H9 (cell line): ENCODE measurements at regions not wholly inside any gene's neighbourhood (a gene's known extent, or its start where the extent isn't known, plus 50 kb on each side); places are given as distances from the start of the nearest gene placed in this dataset.

Source experiments
- DNase-seq: peaks from one replicate; pipeline ENCODE4 v3.0.0-alpha.2; 2017
- H2AFZ ChIP-seq: one replicate; pipeline ENCODE4 v1.6.1; 2013; ENCODE audit warnings: mild to moderate bottlenecking, low read length, control low read depth, moderate library complexity
- H2AK5ac ChIP-seq: 2 replicates; pipeline ENCODE4 v1.6.1; 2013; ENCODE audit warnings: low read length, control low read depth, mixed read lengths; ENCODE audit not compliant: insufficient read length
- H2BK120ac ChIP-seq: one replicate; pipeline ENCODE4 v1.6.1; 2013; ENCODE audit warnings: low read depth, mild to moderate bottlenecking, low read length, control low read depth, inconsistent platforms; ENCODE audit not compliant: poor library complexity, severe bottlenecking
- H2BK12ac ChIP-seq: 2 replicates; pipeline ENCODE4 v1.6.1; 2013; ENCODE audit warnings: low read length, control low read depth, mixed read lengths, low read depth; ENCODE audit not compliant: insufficient read length
- H2BK15ac ChIP-seq: 2 replicates; pipeline ENCODE4 v1.6.1; 2013; ENCODE audit warnings: low read depth, low read length, control low read depth
- H2BK20ac ChIP-seq: one replicate; pipeline ENCODE4 v1.6.1; 2013; ENCODE audit warnings: low read depth, mild to moderate bottlenecking, low read length, control low read depth, inconsistent platforms; ENCODE audit not compliant: poor library complexity, severe bottlenecking
- H2BK5ac ChIP-seq: 2 replicates; pipeline ENCODE4 v1.6.1; 2013; ENCODE audit warnings: low read length, control low read depth, mixed read lengths; ENCODE audit not compliant: insufficient read length
- H3K14ac ChIP-seq: 2 replicates; pipeline ENCODE4 v1.6.1; 2013; ENCODE audit warnings: low read length, control low read depth; ENCODE audit not compliant: insufficient read depth
- H3K18ac ChIP-seq: 2 replicates; pipeline ENCODE4 v1.6.1; 2013; ENCODE audit warnings: low read depth, mild to moderate bottlenecking, mixed read lengths, low read length, control low read depth; ENCODE audit not compliant: insufficient read length
- H3K23ac ChIP-seq: 2 replicates; pipeline ENCODE4 v1.6.1; 2013; ENCODE audit warnings: low read length, control low read depth, mixed read lengths, low read depth; ENCODE audit not compliant: insufficient read length
- H3K23me2 ChIP-seq: 2 replicates; pipeline ENCODE4 v1.6.1; 2013; ENCODE audit warnings: low read depth, mild to moderate bottlenecking, mixed read lengths, low read length, control low read depth; ENCODE audit not compliant: insufficient read length, poor library complexity, severe bottlenecking
- H3K27ac ChIP-seq: 2 replicates; pipeline ENCODE4 v1.5.1; 2013; ENCODE audit warnings: low read length, control low read depth, mixed read lengths, low read depth; ENCODE audit not compliant: insufficient read length
- H3K27me3 ChIP-seq: 2 replicates; pipeline ENCODE4 v1.6.1; 2013; ENCODE audit warnings: low read length, control low read depth, inconsistent platforms; ENCODE audit not compliant: insufficient read depth
- H3K4ac ChIP-seq: 2 replicates; pipeline ENCODE4 v1.6.1; 2013; ENCODE audit warnings: low read depth, mild to moderate bottlenecking, control low read depth, inconsistent platforms, low read length, moderate library complexity
- H3K4me1 ChIP-seq: 2 replicates; pipeline ENCODE4 v1.6.1; 2013; ENCODE audit warnings: low read length, control low read depth, inconsistent platforms; ENCODE audit not compliant: insufficient read depth
- H3K4me2 ChIP-seq: 2 replicates; pipeline ENCODE4 v1.6.1; 2013; ENCODE audit warnings: low read length, control low read depth, mixed read lengths; ENCODE audit not compliant: insufficient read length, insufficient read depth
- H3K56ac ChIP-seq: 2 replicates; pipeline ENCODE4 v1.6.1; 2013; ENCODE audit warnings: low read depth, mild to moderate bottlenecking, mixed read lengths, low read length, control low read depth; ENCODE audit not compliant: insufficient read length
- H3K79me1 ChIP-seq: 2 replicates; pipeline ENCODE4 v1.6.1; 2013; ENCODE audit warnings: low read depth, mild to moderate bottlenecking, moderate library complexity, low read length, control low read depth, inconsistent platforms; ENCODE audit not compliant: insufficient read depth, poor library complexity, severe bottlenecking
- H3K79me2 ChIP-seq: 2 replicates; pipeline ENCODE4 v1.6.1; 2013; ENCODE audit warnings: low read length, control low read depth, inconsistent platforms; ENCODE audit not compliant: insufficient read depth
- H3K9ac ChIP-seq: 2 replicates; pipeline ENCODE4 v1.6.1; 2013; ENCODE audit warnings: low read length, control low read depth, mixed read lengths; ENCODE audit not compliant: insufficient read length; ENCODE audit errors: extremely low read depth
- H3K9me3 ChIP-seq: one replicate; pipeline ENCODE4 v1.6.1; 2013; ENCODE audit warnings: low read depth, low read length, inconsistent platforms; ENCODE audit not compliant: control insufficient read depth
- H3T11ph ChIP-seq: one replicate; pipeline ENCODE4 v1.6.1; 2013; ENCODE audit warnings: mild to moderate bottlenecking, low read length, control low read depth, inconsistent platforms
- H4K20me1 ChIP-seq: one replicate; pipeline ENCODE4 v1.6.1; 2013; ENCODE audit not compliant: control insufficient read depth, insufficient read length, insufficient read depth
- H4K5ac ChIP-seq: 2 replicates; pipeline ENCODE4 v1.6.1; 2013; ENCODE audit warnings: low read depth, mild to moderate bottlenecking, mixed read lengths, low read length, control low read depth; ENCODE audit not compliant: insufficient read length
- H4K8ac ChIP-seq: replicated peaks from 2 replicates; pipeline ENCODE4 v1.6.1; 2013; ENCODE audit warnings: low read length, control low read depth, mixed read lengths, low read depth; ENCODE audit not compliant: insufficient read length
- H4K91ac ChIP-seq: 2 replicates; pipeline ENCODE4 v1.6.1; 2013; ENCODE audit warnings: low read depth, mild to moderate bottlenecking, moderate library complexity, mixed read lengths, low read length, control low read depth; ENCODE audit not compliant: insufficient read length
- H3K27ac Mint-ChIP-seq, 3 experiments: 2 replicates in 2 of 3; 3 replicates in 1 of 3; pipeline ENCODE4 v1.8.0; 2020 to 2021; ENCODE audit warnings: mixed read lengths in 3 of 3, mild to moderate bottlenecking in 1 of 3, moderate library complexity in 1 of 3
- H3K27me3 Mint-ChIP-seq: 2 replicates; pipeline ENCODE4 v1.8.0; 2021; ENCODE audit warnings: low read depth, mild to moderate bottlenecking, moderate library complexity, mixed read lengths
- H3K36me3 Mint-ChIP-seq, 3 experiments: 2 replicates in 2 of 3; 3 replicates in 1 of 3; pipeline ENCODE4 v1.8.0; 2020 to 2021; ENCODE audit warnings: low read depth in 3 of 3, mixed read lengths in 3 of 3; ENCODE audit not compliant: insufficient read depth in 1 of 3
- H3K4me1 Mint-ChIP-seq, 2 experiments: 2 replicates each; pipeline ENCODE4 v1.8.0; 2020; ENCODE audit warnings: mixed read lengths in 2 of 2
- H3K4me3 Mint-ChIP-seq, 2 experiments: 2 replicates in 1 of 2; 3 replicates in 1 of 2; pipeline ENCODE4 v1.8.0; 2020 to 2021; ENCODE audit warnings: mild to moderate bottlenecking in 2 of 2, mixed read lengths in 2 of 2, moderate library complexity in 1 of 2
- H3K9me3 Mint-ChIP-seq, 2 experiments: 2 replicates in 1 of 2; 3 replicates in 1 of 2; pipeline ENCODE4 v1.8.0; 2020; ENCODE audit warnings: mild to moderate bottlenecking in 2 of 2, mixed read lengths in 2 of 2, moderate library complexity in 1 of 2
- CTCF ChIP-seq: fragments of 200-600 bp; sonication (generic); conservative IDR thresholded peaks from 3 replicates; pipeline ENCODE4 v1.8.0; 2021; ENCODE audit warnings: antibody characterized with exemption, mild to moderate bottlenecking
- WGBS: extraction: QIAGEN DNeasy Blood & Tissue Kit; methylation state at CpG from one replicate; pipeline ENCODE4 v1.1.7; 2013; ENCODE audit warnings: missing lambda C conversion rate, low lambda C conversion rate, mixed read lengths; ENCODE audit not compliant: insufficient read length; ENCODE audit errors: extremely low coverage; 5-methylcytosine and 5-hydroxymethylcytosine counted together

- Histone ChIP-seq H2BK12ac (no peak overlapping the region), H3K14ac (no peak overlapping the region), H3K4me1 (no peaks in the 10 kb centered on the region), H3K4ac (no peak overlapping the region), H3K4me2 (no peak overlapping the region), H2BK120ac (no peak overlapping the region), H3K27ac (no peak overlapping the region), H3K9me3 (no peaks in the 10 kb centered on the region), H2AK5ac (no peak overlapping the region), H3T11ph (no peak overlapping the region), H2BK20ac (no peak overlapping the region), H2BK5ac (no peak overlapping the region), H3K27me3 (no peaks in the 10 kb centered on the region), H3K9ac (no peak overlapping the region), H3K79me2 (no peaks in the 10 kb centered on the region), H3K23ac (no peak overlapping the region), H4K5ac (no peak overlapping the region), H4K8ac (no peak overlapping the region), H4K91ac (no peak overlapping the region), H3K23me2 (no peaks in the 10 kb centered on the region), H4K20me1 (no peaks in the 10 kb centered on the region), H3K18ac (no peak overlapping the region), H2BK15ac (no peak overlapping the region), H2AFZ (no peak overlapping the region), H3K56ac (no peak overlapping the region), H3K79me1 (no peaks in the 10 kb centered on the region)
- H3K27ac Mint-ChIP-seq: no peak overlapping the region; a peak in 1 of 7 replicates
- no peaks in the 10 kb centered on the region; the same call in 1 of the 2 replicates for H3K27me3 Mint-ChIP-seq
- no CpG with 5 or more reads among the region's 5 CpGs for WGBS
- no peak for DNase-seq
- no peaks in the 10 kb centered on the region for H3K4me1 Mint-ChIP-seq
- no peak overlapping the region for H3K4me3 Mint-ChIP-seq
- H3K9me3 Mint-ChIP-seq: peaks cover 0 to 6% of the 10 kb centered on the region in 2 experiments; a peak in 2 of 5 replicates
- no peaks in the 10 kb centered on the region for H3K36me3 Mint-ChIP-seq
- no peak for TF ChIP-seq CTCF
Observed at GRCh38 chr20:39571171-39571570, 609.0 kb downstream of the DHX35 start.
